ENCODE measurements at regions not wholly inside any gene's neighbourhood (a gene's known extent, or its start where the extent isn't known, plus 50 kb on each side); places are given as distances from the start of the nearest gene placed in this dataset.
A peak's percentile ranks its signal among the peaks of the same experiment; 100 is the strongest.
"Not testable (repeated sequence)": the region's sequence is repeated elsewhere in the genome, so short reads cannot be mapped to it uniquely, and the experiment has no call there.

DNA sequence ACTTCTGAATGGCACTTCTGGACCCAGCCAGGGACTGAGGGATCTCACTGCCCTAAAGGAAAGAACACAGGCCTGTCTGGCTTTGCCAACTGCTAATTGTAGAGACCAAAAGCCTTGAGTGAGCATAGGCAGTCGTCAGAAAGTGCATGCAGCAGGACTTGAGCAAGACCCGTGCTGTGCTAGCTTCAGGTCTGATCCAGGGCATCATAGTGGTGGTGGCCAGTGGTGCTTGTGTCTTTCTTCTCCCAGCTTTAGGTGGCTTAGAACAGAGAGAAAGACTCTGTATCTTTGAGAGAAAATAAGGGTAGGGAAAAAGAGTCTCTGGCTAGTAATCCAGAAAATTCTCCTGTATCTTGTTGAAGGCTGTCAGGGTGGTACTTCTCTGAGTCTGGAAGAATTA, 1385.6 kb upstream of the DEFB115 start:
- not testable (repeated sequence) for H3K4me1 ChIP-seq (ENCODE audit: insufficient read depth, low read length); H3K9me3 ChIP-seq (ENCODE audit: low read depth, low read length)

DNA sequence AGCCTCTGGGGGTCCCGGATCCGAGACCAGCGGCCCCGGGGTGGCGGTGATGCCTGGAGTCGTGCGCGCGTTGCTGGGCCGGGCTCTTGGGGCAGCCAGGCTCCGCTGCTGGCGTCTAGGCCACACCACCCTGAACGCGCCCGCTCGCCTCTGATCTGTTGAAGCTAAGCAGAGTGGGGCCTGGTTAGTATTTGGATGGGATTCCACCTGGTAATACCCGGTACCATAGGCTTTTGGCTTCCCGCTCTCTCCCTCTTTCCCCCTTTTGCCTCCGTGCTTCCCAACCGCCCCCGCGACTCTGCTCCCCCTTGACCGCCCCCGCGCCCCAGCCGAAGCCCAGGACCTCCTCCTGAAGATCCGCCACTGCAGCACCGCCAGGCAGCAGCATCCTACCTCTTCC, 1383.5 kb upstream of the DEFB115 start:
- Histone ChIP-seq H3K4me1 (ENCODE audit: insufficient read depth, low read length) (no peaks in the 10 kb centered on the region), H3K4me3 (ENCODE audit: low read length) (peak overlapping the region; percentile 25), H3K27me3 (ENCODE audit: insufficient read depth, low read length) (no peaks in the 10 kb centered on the region), H3K9me3 (ENCODE audit: low read depth, low read length) (no peaks in the 10 kb centered on the region)

More for the DNA sequence above, 1385.6 kb upstream of the DEFB115 start:
- H3K4me3 ChIP-seq (ENCODE audit: low read length); H3K27me3 ChIP-seq (ENCODE audit: insufficient read depth, low read length): not testable (repeated sequence)

DNA sequence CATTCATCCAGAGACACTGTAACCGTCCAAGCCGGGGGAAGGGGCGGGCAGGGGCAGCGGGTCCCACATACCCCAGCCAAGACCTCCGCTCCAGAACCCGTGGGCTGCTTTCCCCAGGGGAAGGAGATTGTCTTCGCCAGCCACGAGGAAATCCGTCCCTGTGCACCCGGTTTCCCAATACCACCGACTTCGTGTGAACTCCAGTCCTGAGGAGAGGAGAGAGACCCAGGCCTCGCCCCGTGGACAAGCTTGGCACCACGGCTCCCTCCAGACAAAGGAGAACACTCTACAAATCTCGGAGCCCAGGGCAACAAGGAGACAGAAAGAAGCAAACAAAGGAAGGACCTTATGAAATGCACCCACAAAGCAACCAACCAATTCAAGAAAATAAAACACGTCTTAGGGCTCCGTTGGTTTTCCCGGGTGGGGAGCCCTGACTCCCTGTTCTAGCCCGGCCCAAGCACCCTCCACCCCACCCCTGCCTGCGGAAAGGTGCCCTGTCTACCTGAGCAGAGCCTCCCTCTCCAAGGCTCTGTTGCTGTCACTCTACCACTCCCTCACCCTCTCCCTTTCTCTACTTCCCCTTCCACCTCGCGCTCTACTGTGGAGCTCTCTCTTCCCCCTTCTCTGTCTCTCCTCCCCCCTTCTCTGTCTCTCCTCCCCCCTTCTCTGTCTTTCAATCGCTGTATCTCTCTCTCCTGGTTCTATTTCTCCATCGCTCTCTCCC, 1382.8 kb upstream of the DEFB115 start:
- Histone ChIP-seq H3K4me1 (ENCODE audit: insufficient read depth, low read length) (no peaks in the 10 kb centered on the region), H3K27me3 (ENCODE audit: insufficient read depth, low read length) (no peaks in the 10 kb centered on the region), H3K4me3 (ENCODE audit: low read length) (no peak overlapping the region), H3K9me3 (ENCODE audit: low read depth, low read length) (no peaks in the 10 kb centered on the region)

DNA sequence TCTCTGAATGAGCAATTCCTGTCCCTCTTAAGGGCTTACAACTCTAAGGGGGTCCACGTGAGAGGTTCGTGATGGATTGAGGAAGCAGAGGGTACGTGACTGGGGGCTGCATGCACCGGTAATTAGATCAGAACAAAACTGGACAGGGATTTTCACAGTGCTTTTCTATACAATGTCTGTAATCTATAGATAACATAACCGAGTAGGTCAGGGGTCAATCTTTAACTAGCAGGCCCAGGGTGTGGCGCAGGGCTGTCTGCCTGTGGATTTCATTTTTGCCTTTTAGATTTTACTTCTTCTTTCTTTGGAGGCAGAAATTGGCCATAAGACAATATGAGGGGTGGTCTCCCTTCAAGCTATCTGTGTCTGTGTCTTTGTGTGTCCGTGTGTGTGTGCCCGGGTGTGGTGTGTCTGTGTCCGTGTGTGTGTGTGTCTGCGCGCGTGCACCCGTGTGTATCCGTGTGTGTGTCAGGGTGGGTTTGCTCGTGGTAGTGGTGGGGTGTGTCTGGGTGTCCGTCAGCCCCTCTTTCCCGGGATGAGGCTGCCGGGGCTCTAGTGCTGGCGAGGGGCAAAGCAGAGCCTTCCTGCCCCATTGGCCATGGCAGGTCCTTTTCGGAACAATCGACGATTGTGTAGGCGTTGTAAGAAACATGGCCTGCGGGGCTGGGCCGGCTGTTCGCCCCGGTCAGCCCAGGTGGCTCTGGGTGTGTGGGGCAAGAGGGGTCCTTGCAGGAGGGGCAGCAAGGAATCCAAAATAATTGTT, 1382.0 kb upstream of the DEFB115 start:
- H3K9me3 ChIP-seq (ENCODE audit: low read depth, low read length); H3K27me3 ChIP-seq (ENCODE audit: insufficient read depth, low read length); H3K4me1 ChIP-seq (ENCODE audit: insufficient read depth, low read length); H3K4me3 ChIP-seq (ENCODE audit: low read length): not testable (repeated sequence)

DNA sequence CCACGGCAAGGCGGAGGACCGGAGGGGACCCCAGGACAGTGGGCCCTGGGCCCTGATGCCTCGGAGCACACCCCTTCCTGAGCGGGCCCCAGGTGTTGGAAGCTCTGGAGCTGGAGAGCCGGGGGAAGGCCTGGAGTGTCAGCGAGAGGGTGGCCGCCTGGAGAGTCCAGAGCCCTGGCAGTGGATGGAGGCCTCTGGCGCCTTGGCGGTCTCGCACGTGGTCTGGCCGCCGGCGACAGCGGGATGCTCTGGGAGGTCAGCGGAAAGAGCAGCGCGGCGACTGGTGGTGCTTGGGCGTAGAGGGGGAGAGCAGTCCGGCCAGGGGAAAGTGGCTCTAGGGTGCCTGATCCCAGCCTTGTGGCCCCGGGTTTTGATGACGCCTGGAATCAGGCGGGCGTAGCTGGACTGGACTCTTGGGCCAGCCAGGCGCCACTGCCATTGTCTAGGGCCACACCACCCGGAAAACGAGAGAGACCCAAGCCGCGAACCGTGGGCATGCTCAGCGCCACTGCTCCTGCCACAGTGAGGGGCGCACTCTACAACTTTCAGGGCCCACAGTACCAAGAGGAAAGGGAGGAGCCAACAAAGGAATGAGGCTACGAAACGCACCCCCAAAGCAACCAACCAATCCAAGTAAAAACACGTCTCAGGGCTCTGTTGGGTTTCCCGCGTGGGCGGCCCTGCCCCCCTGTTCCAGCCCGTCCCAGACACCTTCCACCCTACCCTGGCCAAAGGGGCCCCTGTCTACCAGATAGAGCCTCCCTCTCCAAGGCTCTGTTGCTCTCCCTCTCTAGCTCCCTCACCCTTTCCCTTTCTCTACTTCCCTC, 1381.2 kb upstream of the DEFB115 start:
- H3K9me3 ChIP-seq (ENCODE audit: low read depth, low read length); H3K4me1 ChIP-seq (ENCODE audit: insufficient read depth, low read length); H3K27me3 ChIP-seq (ENCODE audit: insufficient read depth, low read length); H3K4me3 ChIP-seq (ENCODE audit: low read length): not testable (repeated sequence)

DNA sequence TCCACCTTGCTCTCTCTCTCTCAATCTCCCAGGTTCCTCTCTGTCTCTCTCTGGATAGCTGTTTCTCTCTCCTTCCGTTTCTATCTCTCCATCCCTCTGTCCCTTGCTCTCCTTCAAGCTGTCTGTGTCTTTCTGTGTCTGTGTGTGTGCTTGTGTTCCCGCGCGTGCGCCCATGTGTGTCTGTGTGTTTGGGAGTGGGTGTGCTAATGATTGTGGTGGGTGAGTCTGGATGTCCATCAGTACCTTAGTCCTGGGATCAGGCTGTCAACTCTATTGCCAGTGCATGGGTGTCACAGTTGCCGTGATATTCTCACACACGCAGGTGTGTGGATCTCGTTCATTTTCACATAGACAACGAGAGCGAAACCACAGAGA, 1380.6 kb upstream of the DEFB115 start:
- H3K27me3 ChIP-seq (ENCODE audit: insufficient read depth, low read length), result no peaks in the 10 kb centered on the region
- no peaks in the 10 kb centered on the region for H3K4me1 ChIP-seq (ENCODE audit: insufficient read depth, low read length)
- no peak overlapping the region for H3K4me3 ChIP-seq (ENCODE audit: low read length)
- H3K9me3 ChIP-seq (ENCODE audit: low read depth, low read length), result no peaks in the 10 kb centered on the region

DNA sequence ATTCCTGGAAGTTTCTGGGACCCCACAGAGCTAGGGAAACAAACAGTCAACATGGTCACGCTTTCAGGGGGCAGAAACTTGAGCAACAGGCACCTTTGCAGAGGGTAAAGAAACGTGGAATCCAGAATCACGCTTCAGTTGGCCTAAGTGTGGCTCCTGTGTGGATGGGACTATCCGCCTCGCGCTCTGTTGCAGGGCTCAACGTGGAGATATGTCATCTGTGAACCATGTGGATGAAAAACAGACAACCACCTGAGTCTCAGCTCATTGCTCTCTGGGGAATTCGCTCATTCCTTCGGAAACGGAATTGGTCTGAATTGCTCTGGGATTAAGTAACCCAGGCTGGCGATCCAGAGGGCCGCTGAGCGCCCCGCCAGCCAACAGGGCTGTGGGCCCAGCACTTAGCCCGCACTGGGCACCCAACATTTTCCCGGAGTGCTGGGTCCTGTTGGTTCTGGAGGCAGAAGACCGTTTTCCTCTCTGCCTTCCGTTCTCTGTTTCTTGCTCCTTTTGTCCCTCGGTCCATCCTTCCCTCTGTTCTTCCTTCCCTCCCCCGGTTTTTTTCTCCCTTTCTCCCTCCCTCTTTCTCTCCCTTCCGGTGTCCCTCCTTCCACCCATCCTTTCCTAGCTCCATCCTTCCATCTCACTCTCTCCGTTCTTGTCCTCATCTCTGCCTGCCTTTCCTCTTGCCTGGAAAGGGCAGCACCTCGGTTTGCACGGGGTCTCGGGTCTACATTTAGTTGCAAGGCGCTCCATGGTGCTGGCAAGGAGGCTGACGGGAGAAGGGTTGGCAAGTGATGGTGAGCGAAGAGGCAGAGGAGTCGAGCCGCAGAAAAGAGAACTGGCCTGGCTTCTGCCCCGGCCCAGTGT, 1379.8 kb upstream of the DEFB115 start:
- H3K4me3 ChIP-seq (ENCODE audit: low read length), result peak overlapping the region; percentile 4
- H3K9me3 ChIP-seq (ENCODE audit: low read depth, low read length); H3K27me3 ChIP-seq (ENCODE audit: insufficient read depth, low read length): not testable (repeated sequence)

DNA sequence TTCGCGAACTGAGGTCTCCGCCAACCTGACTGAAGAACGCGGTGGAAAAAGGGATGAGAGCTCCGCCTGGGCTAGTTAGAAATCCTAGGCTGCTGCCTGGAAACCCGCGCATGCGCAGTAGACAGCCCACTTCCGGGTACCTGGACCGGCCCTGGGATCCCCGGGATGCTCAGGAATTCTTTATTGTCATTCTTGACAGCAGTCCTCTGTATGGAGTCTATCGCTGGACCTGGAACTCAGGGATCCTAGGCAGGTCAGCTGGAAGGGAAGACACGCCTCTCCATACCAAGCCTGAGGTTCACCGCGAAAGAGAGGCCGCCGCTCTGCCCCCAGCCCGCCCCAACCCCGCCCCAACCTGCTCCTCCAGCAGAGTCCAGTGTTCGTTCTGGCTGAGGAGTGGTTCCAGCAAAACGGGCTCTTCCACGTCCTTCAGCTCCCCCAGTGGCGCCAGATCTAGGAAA, 1379.2 kb upstream of the DEFB115 start:
- Histone ChIP-seq H3K9me3 (ENCODE audit: low read depth, low read length) (no peaks in the 10 kb centered on the region), H3K27me3 (ENCODE audit: insufficient read depth, low read length) (no peaks in the 10 kb centered on the region), H3K4me1 (ENCODE audit: insufficient read depth, low read length) (no peaks in the 10 kb centered on the region), H3K4me3 (ENCODE audit: low read length) (peak overlapping the region; percentile 4)

More for the DNA sequence above, 1379.8 kb upstream of the DEFB115 start:
- H3K4me1 ChIP-seq (ENCODE audit: insufficient read depth, low read length), result not testable (repeated sequence)

DNA sequence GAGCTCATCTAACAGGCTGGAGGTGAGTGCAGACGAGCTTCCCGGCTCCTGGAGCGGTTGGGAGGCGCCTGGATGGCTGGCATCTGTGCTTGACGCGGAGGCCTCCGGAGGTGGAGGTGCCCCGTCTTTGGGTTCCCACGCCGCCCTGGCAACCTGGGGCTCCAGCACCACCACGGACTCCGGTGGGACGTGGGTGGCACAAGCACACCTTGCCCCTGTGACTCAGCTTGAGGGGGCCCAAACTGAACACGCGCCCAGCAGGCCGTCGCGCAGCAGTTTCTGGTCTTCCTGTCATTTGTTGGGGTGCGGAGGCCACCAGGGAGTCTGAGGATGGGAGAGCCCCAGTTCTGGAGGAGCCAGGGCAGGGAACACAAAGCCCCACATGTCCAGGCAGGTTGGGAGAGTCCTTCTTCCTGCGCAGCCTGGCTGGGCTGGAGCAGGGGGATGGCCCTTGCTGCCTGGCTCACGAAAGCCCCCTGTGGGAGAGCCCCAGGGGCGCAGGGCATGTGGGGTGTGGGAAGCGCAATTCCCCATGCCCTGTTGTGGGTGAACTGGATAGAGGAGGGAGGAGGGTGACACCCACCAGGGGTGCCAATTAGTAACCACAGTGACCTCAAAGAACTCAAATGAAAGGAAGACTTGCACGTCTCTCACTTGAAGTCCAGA, 1378.6 kb upstream of the DEFB115 start:
- H3K4me3 ChIP-seq (ENCODE audit: low read length), result no peak overlapping the region
- H3K9me3 ChIP-seq (ENCODE audit: low read depth, low read length), result no peaks in the 10 kb centered on the region

DNA sequence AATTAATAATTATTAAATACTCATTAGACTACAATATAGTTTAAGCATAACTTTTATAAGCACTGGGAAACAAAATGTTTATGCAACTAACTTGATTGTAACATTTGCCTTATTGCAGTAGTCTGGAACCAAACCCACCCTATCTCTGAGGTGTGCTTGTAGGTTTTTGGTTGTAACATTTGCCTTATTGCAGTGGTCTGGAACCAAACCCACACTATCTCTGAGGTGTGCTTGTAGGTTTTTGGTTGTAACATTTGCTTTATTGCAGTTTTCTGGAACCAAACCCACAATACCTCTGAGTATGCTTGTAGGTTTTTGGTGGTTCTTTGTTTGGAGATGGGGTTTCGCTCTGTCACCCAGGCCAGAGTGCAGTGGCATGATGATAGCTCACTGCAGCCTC, 1376.4 kb upstream of the DEFB115 start:
- not testable (repeated sequence) for H3K9me3 ChIP-seq (ENCODE audit: low read depth, low read length); H3K27me3 ChIP-seq (ENCODE audit: insufficient read depth, low read length); H3K4me1 ChIP-seq (ENCODE audit: insufficient read depth, low read length); H3K4me3 ChIP-seq (ENCODE audit: low read length)

More for the DNA sequence above, 1378.6 kb upstream of the DEFB115 start:
- Histone ChIP-seq H3K27me3 (ENCODE audit: insufficient read depth, low read length) (no peaks in the 10 kb centered on the region), H3K4me1 (ENCODE audit: insufficient read depth, low read length) (no peaks in the 10 kb centered on the region)

DNA sequence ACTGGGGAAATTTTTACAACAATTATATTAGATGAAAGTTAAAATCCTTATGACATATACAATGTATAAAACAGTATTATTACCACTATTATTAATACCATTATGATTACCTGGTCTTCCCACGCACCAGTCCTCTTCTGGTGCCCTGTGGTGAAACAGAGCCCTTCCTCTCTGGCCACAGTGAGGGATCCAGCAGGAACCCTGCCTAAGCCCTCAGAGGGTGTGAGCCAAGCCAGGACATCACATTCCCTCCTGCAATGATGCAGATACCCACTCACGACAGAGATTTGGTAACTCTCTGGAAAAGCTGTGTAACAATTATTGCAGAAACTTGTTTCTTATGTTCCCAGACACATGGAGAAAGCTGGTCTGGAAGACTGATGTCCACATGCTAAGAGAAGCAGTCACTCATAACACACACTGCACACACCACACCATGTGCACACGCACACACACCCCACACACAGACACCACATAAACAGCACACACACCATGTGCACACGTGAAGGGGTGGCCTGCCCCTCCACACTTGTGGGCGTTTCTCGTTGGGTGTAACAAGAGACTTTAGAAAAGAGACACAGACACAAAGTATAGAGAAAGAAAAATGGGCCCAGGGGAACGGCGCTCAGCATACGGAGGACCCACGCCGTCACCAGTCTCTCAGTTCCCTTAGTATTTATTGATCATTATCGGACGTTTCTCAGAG, 1373.8 kb upstream of the DEFB115 start:
- H3K4me3 ChIP-seq (ENCODE audit: low read length); H3K4me1 ChIP-seq (ENCODE audit: insufficient read depth, low read length): not testable (repeated sequence)

DNA sequence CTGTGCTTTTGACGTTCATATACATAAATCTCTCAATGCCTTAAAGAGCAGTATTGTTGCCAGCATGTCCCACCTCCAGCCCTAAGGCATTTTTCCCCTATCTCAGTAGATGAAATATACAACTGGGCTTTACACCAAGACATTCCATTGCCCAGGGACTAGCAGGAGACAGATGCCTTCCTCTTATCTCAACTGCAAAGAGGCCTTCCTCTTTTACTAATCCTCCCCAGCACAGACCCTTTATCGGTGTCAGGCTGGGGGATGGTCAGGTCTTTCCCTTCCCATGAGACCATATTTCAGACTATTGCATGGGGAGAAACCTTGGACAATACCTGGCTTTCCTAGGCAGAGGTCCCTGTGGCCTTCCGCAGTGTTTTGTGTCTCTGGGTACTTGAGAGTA, 1373.1 kb upstream of the DEFB115 start:
- H3K27me3 ChIP-seq (ENCODE audit: insufficient read depth, low read length); H3K4me1 ChIP-seq (ENCODE audit: insufficient read depth, low read length); H3K9me3 ChIP-seq (ENCODE audit: low read depth, low read length); H3K4me3 ChIP-seq (ENCODE audit: low read length): not testable (repeated sequence)

More for the DNA sequence above, 1373.8 kb upstream of the DEFB115 start:
- not testable (repeated sequence) for H3K9me3 ChIP-seq (ENCODE audit: low read depth, low read length); H3K27me3 ChIP-seq (ENCODE audit: insufficient read depth, low read length)

DNA sequence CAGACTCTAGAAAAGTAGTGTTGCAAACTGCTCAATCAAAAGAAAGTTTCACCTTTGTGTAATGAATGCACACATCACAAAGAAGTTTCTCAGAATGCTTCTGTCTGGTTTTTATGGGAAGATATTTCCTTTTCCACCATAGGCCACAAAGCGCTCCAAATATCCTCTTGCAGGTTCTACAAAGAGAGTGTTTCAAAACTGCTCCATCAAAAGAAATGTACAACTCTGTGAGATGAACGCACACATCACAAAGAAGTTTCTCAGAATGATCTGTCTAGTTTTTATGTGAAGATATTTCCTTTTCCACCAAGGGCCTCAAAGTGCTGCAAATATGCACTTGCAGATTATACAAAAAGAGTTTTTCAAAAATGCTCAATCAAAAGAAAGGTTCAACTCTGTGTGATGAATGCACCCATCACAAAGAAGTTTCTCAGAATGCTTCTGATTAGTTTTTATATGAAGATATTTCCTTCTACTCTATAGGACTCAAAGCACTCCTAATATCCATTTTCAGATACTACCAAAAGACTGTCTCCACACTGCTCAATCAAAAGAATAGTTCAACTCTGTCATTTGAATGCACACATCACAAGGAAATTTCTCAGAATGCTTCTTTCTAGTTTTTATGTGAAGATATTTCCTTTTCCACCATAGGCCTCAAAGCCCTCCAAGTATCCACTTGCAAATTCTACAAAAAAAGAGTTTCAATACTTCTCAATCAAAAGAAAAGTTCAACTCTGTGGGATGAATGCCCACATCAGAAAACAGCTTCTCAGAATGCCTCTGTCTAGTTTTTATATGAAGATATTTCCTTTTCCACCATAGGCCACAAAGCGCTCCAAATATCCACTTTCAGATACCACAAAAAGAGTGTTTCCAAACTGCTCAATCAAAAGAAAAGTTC, 1371.9 kb upstream of the DEFB115 start:
- H3K4me3 ChIP-seq (ENCODE audit: low read length); H3K9me3 ChIP-seq (ENCODE audit: low read depth, low read length); H3K27me3 ChIP-seq (ENCODE audit: insufficient read depth, low read length); H3K4me1 ChIP-seq (ENCODE audit: insufficient read depth, low read length): not testable (repeated sequence)

Measured in mononuclear cell (primary cell).